NCI-H526 treated with DMSO at 0.1 percent for 48 hours (cell line): ENCODE measurements at regions not wholly inside any gene's neighbourhood (a gene's known extent, or its start where the extent isn't known, plus 50 kb on each side); places are given as distances from the start of the nearest gene placed in this dataset.

Experiments
- DNase-seq: peaks from one replicate; lab custom pipeline; 2025; lab: John Stamatoyannopoulos, UW

- no peak for DNase-seq
Observed at GRCh38 chr18:78849458-78849857, 130.2 kb upstream of the SALL3 start.

- DNase-seq: no peak
Observed at GRCh38 chr18:78853341-78853740, 126.3 kb upstream of the SALL3 start.

GRCh38 chr18:78855188-78855587, 124.4 kb upstream of the SALL3 start:
- DNase-seq: no peak

- DNase-seq: no peak
Observed at GRCh38 chr18:78856569-78857313, 122.9 kb upstream of the SALL3 start.

- no peak for DNase-seq
Observed at GRCh38 chr18:78857314-78858150, 122.1 kb upstream of the SALL3 start.

GRCh38 chr18:78859686-78860085, 119.9 kb upstream of the SALL3 start:
- DNase-seq: no peak

GRCh38 chr18:78860117-78860516, 119.5 kb upstream of the SALL3 start:
- DNase-seq: no peak

GRCh38 chr18:78861116-78861515, 118.5 kb upstream of the SALL3 start:
- no peak for DNase-seq

- DNase-seq: no peak
Observed at GRCh38 chr18:78861706-78862105, 117.9 kb upstream of the SALL3 start.

- no peak for DNase-seq
Observed at GRCh38 chr18:78862395-78862794, 117.2 kb upstream of the SALL3 start.

GRCh38 chr18:78865056-78865598, 114.5 kb upstream of the SALL3 start:
- no peak for DNase-seq

- no peak for DNase-seq
Observed at GRCh38 chr18:78865771-78866310, 113.8 kb upstream of the SALL3 start.

- no peak for DNase-seq
Observed at GRCh38 chr18:78867131-78867530, 112.5 kb upstream of the SALL3 start.

GRCh38 chr18:78868330-78869316, 111.0 kb upstream of the SALL3 start:
- no peak for DNase-seq

- no peak for DNase-seq
Observed at GRCh38 chr18:78871618-78872017, 108.0 kb upstream of the SALL3 start.

GRCh38 chr18:78873926-78874500, 105.6 kb upstream of the SALL3 start:
- no peak for DNase-seq

- no peak for DNase-seq
Observed at GRCh38 chr18:78875016-78875777, 104.4 kb upstream of the SALL3 start.

GRCh38 chr18:78875778-78876650, 103.6 kb upstream of the SALL3 start:
- no peak for DNase-seq

- no peak for DNase-seq
Observed at GRCh38 chr18:78876868-78877267, 102.8 kb upstream of the SALL3 start.
